H1 (cell line): ENCODE measurements at regions not wholly inside any gene's neighbourhood (a gene's known extent, or its start where the extent isn't known, plus 50 kb on each side); places are given as distances from the start of the nearest gene placed in this dataset.

Experiments used
- ASH2L ChIP-seq: fragments of 200-600, 300-600 bp; sonication (generic); IDR thresholded peaks from one replicate; pipeline ENCODE4 v1.7.1; 2017; ENCODE audit warnings: low read length
- ATF2 ChIP-seq: IDR thresholded peaks from 2 replicates; pipeline ENCODE4 v1.6.1; 2012; ENCODE audit warnings: low read length, inconsistent platforms
- ATF3 ChIP-seq: IDR thresholded peaks from 2 replicates; pipeline ENCODE4 v1.6.1; 2011; ENCODE audit warnings: low read depth, mild to moderate bottlenecking, low read length; ENCODE audit not compliant: insufficient read depth
- BACH1 ChIP-seq: IDR thresholded peaks from 2 replicates; pipeline ENCODE4 v1.6.1; 2012; ENCODE audit warnings: low read length, improper control_type of control experiment
- CEBPB ChIP-seq: IDR thresholded peaks from 2 replicates; pipeline ENCODE4 v1.6.1; 2012; ENCODE audit warnings: low read depth, low read length
- CHD2 ChIP-seq: IDR thresholded peaks from 2 replicates; pipeline ENCODE4 v1.6.1; 2012; ENCODE audit warnings: low read length, improper control_type of control experiment
- EGR1 ChIP-seq: IDR thresholded peaks from 2 replicates; pipeline ENCODE4 v1.6.1; 2011; ENCODE audit warnings: low read depth, low read length, borderline replicate concordance
- EP300 ChIP-seq, 2 experiments: IDR thresholded peaks; 1 replicate in 1 of 2; 2 replicates in 1 of 2; pipeline ENCODE4 v1.6.1; 2011 to 2012; ENCODE audit warnings: low read depth in 2 of 2, low read length in 2 of 2, mild to moderate bottlenecking in 2 of 2, borderline replicate concordance in 1 of 2, inconsistent platforms in 1 of 2, moderate library complexity in 1 of 2
- EZH2 ChIP-seq: fragments of 200-600 bp; sonication (generic); IDR thresholded peaks from 2 replicates; pipeline ENCODE4 v1.7.1; 2012; ENCODE audit warnings: low read depth, mild to moderate bottlenecking, moderate library complexity, low read length, inconsistent platforms; ENCODE audit not compliant: severe bottlenecking
- HDAC2 ChIP-seq, 2 experiments: fragments of 300-600 bp in 1 of 2; sonication (generic) in 1 of 2; IDR thresholded peaks; 2 replicates each; pipeline ENCODE4 v1.6.1; 2011 to 2012; ENCODE audit warnings: low read depth in 2 of 2, low read length in 2 of 2, mild to moderate bottlenecking in 2 of 2, moderate library complexity in 2 of 2, borderline replicate concordance in 1 of 2, inconsistent platforms in 1 of 2
- HDAC6 ChIP-seq: IDR thresholded peaks from one replicate; pipeline ENCODE4 v1.7.1; 2012; ENCODE audit warnings: low read depth, mild to moderate bottlenecking, inconsistent platforms, low read length, moderate library complexity
- JUND ChIP-seq: IDR thresholded peaks from 2 replicates; pipeline ENCODE4 v1.6.1; 2011; ENCODE audit warnings: mild to moderate bottlenecking, improper control_type of control experiment, low read length
- KDM5A ChIP-seq: fragments of 200-600 bp; IDR thresholded peaks from 2 replicates; pipeline ENCODE4 v1.7.1; 2012; ENCODE audit warnings: mild to moderate bottlenecking, low read length, inconsistent platforms, mixed read lengths
- MAX ChIP-seq: IDR thresholded peaks from 2 replicates; pipeline ENCODE4 v1.6.1; 2012; ENCODE audit warnings: inconsistent platforms
- NANOG ChIP-seq: IDR thresholded peaks from 2 replicates; pipeline ENCODE4 v1.6.1; 2011; ENCODE audit warnings: low read length, low read depth, mild to moderate bottlenecking, inconsistent platforms; ENCODE audit not compliant: insufficient read depth, poor library complexity, severe bottlenecking
- NRF1 ChIP-seq: IDR thresholded peaks from 2 replicates; pipeline ENCODE4 v1.6.1; 2011; ENCODE audit warnings: mild to moderate bottlenecking, low read depth, low read length, improper control_type of control experiment
- RBBP5 ChIP-seq: IDR thresholded peaks from 2 replicates; pipeline ENCODE4 v1.7.1; 2012; ENCODE audit warnings: low read depth, mild to moderate bottlenecking, inconsistent platforms, low read length, moderate library complexity, borderline replicate concordance
- RFX5 ChIP-seq: IDR thresholded peaks from 2 replicates; pipeline ENCODE4 v1.6.1; 2011; ENCODE audit warnings: low read depth, low read length, improper control_type of control experiment, borderline replicate concordance
- RXRA ChIP-seq: IDR thresholded peaks from 2 replicates; pipeline ENCODE4 v1.6.1; 2011; ENCODE audit warnings: low read depth, mild to moderate bottlenecking, low read length, moderate library complexity; ENCODE audit not compliant: insufficient read depth
- SAP30 ChIP-seq: fragments of 300-600 bp; sonication (generic); IDR thresholded peaks from 2 replicates; pipeline ENCODE4 v1.7.1; 2012; ENCODE audit warnings: low read length, moderate library complexity, mild to moderate bottlenecking, inconsistent platforms; ENCODE audit not compliant: insufficient read depth, insufficient replicate concordance
- SIN3A ChIP-seq, 2 experiments: IDR thresholded peaks in 1 of 2; conservative IDR thresholded peaks in 1 of 2; 2 replicates each; pipeline ENCODE4 v1.6.1; 2011 to 2012; ENCODE audit warnings: low read length in 2 of 2, improper control_type of control experiment in 1 of 2, low read depth in 1 of 2, mild to moderate bottlenecking in 1 of 2
- SIRT6 ChIP-seq: IDR thresholded peaks from one replicate; pipeline ENCODE4 v1.7.1; 2012; ENCODE audit warnings: low read length, inconsistent platforms
- SRF ChIP-seq: IDR thresholded peaks from 2 replicates; pipeline ENCODE4 v1.6.1; 2011; ENCODE audit warnings: mild to moderate bottlenecking, low read depth, low read length, moderate library complexity
- TAF1 ChIP-seq: IDR thresholded peaks from 2 replicates; pipeline ENCODE4 v1.6.1; 2011; ENCODE audit warnings: mild to moderate bottlenecking, low read depth, low read length

GRCh38 chr18:73245345-73245744, 377.6 kb upstream of the NETO1 start (continued):
- TF ChIP-seq KDM5A: no peak
- TF ChIP-seq SRF: no peak
- no peak for TF ChIP-seq ATF2
- TF ChIP-seq HDAC6: no peak
- TF ChIP-seq CHD2: no peak
- TF ChIP-seq ATF3: no peak
- no peak for TF ChIP-seq HDAC2 (IDR thresholded peaks at IDR 0.05; ENCODE audit: borderline replicate concordance in 1 of 2, low read depth in 2 of 2, low read length in 2 of 2)
- TF ChIP-seq TAF1: no peak
- TF ChIP-seq EZH2: no peak
- TF ChIP-seq CEBPB: no peak
- TF ChIP-seq NRF1: no peak
- no peak for TF ChIP-seq SIRT6
- no peak for TF ChIP-seq SIN3A (conservative IDR thresholded peaks at IDR 0.05 in 1 of 2, IDR thresholded peaks at IDR 0.05 in 1 of 2; ENCODE audit: low read depth in 1 of 2, low read length in 2 of 2)
- TF ChIP-seq RBBP5: 0 out of 2 replicates have a peak, but pooled peaks have one; percentile 2
- TF ChIP-seq RFX5: no peak
- TF ChIP-seq RXRA: no peak
- peak; percentile 83 for TF ChIP-seq NANOG
- TF ChIP-seq ASH2L: peak; percentile 77
- TF ChIP-seq BACH1: no peak
- TF ChIP-seq MAX: no peak
- TF ChIP-seq EGR1: no peak
- peak in 1 of 2 experiments; percentile 77; a peak in 1 of 3 replicates for TF ChIP-seq EP300 (IDR thresholded peaks at IDR 0.05; ENCODE audit: borderline replicate concordance in 1 of 2, low read depth in 2 of 2, low read length in 2 of 2)
- TF ChIP-seq SAP30: no peak
- TF ChIP-seq JUND: peak; percentile 75
